ENCODE measurements at regions not wholly inside any gene's neighbourhood (a gene's known extent, or its start where the extent isn't known, plus 50 kb on each side); places are given as distances from the start of the nearest gene placed in this dataset.

DNA sequence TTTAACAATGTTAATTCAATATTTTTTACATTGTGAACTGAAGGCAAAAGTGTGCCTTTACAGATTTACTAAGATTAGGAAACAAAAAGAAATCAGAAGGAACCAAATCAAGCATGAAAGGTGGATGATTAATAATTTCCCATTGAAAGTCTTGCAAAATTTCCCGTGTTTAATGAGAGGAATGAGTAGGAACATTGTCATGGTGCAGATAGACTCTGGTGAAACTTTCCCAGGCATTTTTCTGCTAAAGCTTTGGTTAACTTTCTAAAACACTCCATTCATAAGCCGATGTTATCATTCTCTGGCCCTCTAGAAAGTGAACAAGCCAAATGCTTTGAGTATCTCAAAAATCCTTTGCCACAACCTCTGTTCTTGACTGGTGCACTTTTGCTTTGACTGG is 1522.8 kb upstream of the PABPC4L start:
- TF ChIP-seq CTCF (IDR thresholded peaks at IDR 0.05) = no peak
- TF ChIP-seq, protein P1, sequence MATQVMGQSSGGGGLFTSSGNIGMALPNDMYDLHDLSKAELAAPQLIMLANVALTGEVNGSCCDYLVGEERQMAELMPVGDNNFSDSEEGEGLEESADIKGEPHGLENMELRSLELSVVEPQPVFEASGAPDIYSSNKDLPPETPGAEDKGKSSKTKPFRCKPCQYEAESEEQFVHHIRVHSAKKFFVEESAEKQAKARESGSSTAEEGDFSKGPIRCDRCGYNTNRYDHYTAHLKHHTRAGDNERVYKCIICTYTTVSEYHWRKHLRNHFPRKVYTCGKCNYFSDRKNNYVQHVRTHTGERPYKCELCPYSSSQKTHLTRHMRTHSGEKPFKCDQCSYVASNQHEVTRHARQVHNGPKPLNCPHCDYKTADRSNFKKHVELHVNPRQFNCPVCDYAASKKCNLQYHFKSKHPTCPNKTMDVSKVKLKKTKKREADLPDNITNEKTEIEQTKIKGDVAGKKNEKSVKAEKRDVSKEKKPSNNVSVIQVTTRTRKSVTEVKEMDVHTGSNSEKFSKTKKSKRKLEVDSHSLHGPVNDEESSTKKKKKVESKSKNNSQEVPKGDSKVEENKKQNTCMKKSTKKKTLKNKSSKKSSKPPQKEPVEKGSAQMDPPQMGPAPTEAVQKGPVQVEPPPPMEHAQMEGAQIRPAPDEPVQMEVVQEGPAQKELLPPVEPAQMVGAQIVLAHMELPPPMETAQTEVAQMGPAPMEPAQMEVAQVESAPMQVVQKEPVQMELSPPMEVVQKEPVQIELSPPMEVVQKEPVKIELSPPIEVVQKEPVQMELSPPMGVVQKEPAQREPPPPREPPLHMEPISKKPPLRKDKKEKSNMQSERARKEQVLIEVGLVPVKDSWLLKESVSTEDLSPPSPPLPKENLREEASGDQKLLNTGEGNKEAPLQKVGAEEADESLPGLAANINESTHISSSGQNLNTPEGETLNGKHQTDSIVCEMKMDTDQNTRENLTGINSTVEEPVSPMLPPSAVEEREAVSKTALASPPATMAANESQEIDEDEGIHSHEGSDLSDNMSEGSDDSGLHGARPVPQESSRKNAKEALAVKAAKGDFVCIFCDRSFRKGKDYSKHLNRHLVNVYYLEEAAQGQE (IDR thresholded peaks at IDR 0.05; ENCODE audit: insufficient read depth in 1 of 2, low read depth in 2 of 2, low read length in 1 of 2) = no peak
- TF ChIP-seq SIN3A (IDR thresholded peaks at IDR 0.05; ENCODE audit: borderline replicate concordance, insufficient read depth, low read depth, low read length) = no peak
- in situ Hi-C loops (cut with HindIII; ENCODE audit: low pct_unique_long_range_greater_than_20kb, low sequenced_read_pairs) = no loop called here

GRCh38 chr4:135718019-135718418 is 1516.4 kb upstream of the PABPC4L start:
- Histone ChIP-seq H3K4me1 (ENCODE audit: control insufficient read depth, insufficient read depth, low read length) (no peaks in the 10 kb centered on the region), H3K27ac (ENCODE audit: low read length) (no peak overlapping the region), H3K9me3 (ENCODE audit: control insufficient read depth, insufficient read depth, low read depth, low read length) (no peaks in the 10 kb centered on the region), H3K27me3 (ENCODE audit: control insufficient read depth, insufficient read depth, low read length) (no peaks in the 10 kb centered on the region), H3K36me3 (ENCODE audit: control insufficient read depth, insufficient read depth, low read length) (no peaks in the 10 kb centered on the region), H3K4me3 (ENCODE audit: low read depth in 2 of 2, low read length in 2 of 2) (no peak overlapping the region)
- ChIA-PET POLR2A (no interaction called here), CTCF (no interaction called here)
- BruUV-seq (replicated peaks) = no TSS peak
- in situ Hi-C loops (cut with HindIII; ENCODE audit: low pct_unique_long_range_greater_than_20kb, low sequenced_read_pairs) = no loop called here
- TF ChIP-seq POLR2AphosphoS5 (IDR thresholded peaks at IDR 0.05; ENCODE audit: low read depth, low read length) (no peak), CTCF (IDR thresholded peaks at IDR 0.05) (no peak; the same call in 1 of the 2 replicates), SIN3A (IDR thresholded peaks at IDR 0.05; ENCODE audit: borderline replicate concordance, insufficient read depth, low read depth, low read length) (no peak), TCF7L2 (IDR thresholded peaks at IDR 0.05; ENCODE audit: low read depth, low read length) (no peak)
- TF ChIP-seq, protein P1 (IDR thresholded peaks at IDR 0.05; ENCODE audit: insufficient read depth in 1 of 2, low read depth in 2 of 2, low read length in 1 of 2) = no peak
- ATAC-seq (no peak), DNase-seq (ENCODE audit: low read depth, low spot score) (no peak)
- intact Hi-C loops (cut with micrococcal nuclease; ENCODE audit: unreplicated experiment) = no loop called here

More for the DNA sequence above, 1522.8 kb upstream of the PABPC4L start:
- BruUV-seq (replicated peaks) = no TSS peak
- Histone ChIP-seq H3K4me1 (ENCODE audit: control insufficient read depth, insufficient read depth, low read length) (no peaks in the 10 kb centered on the region), H3K9me3 (ENCODE audit: control insufficient read depth, insufficient read depth, low read depth, low read length) (no peaks in the 10 kb centered on the region), H3K27ac (ENCODE audit: low read length) (no peak overlapping the region), H3K4me3 (ENCODE audit: low read depth in 2 of 2, low read length in 2 of 2) (no peak overlapping the region), H3K27me3 (ENCODE audit: control insufficient read depth, insufficient read depth, low read length) (no peaks in the 10 kb centered on the region), H3K36me3 (ENCODE audit: control insufficient read depth, insufficient read depth, low read length) (no peaks in the 10 kb centered on the region)
- ATAC-seq (no peak), DNase-seq (ENCODE audit: low read depth, low spot score) (no peak)
- intact Hi-C loops (cut with micrococcal nuclease; ENCODE audit: unreplicated experiment) = no loop called here
- POLR2A ChIA-PET = no interaction called here
- CTCF ChIA-PET = no interaction called here

All from Panc1 (cell line).